ENCODE measurements at regions not wholly inside any gene's neighbourhood (a gene's known extent, or its start where the extent isn't known, plus 50 kb on each side); places are given as distances from the start of the nearest gene placed in this dataset.
A peak's percentile ranks its signal among the peaks of the same experiment; 100 is the strongest.

DNA sequence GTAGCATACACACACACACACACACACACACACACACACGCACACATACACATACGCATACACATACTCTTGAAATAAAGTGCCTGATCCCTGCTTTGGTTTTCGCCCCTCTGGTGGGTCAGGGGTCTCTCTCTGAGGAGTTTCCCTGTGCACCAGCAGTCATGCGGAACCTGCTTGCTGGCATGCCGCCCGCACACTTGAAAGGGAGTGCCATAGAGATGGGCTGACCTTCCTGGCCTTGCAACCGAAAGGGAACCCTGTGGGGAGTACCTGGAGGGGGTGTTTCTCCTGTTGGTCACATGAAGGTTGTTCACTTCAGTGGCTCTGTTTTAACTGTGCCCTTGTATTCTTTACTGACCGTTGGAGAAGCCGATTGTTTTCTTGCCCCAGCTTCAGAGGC is 752.3 kb downstream of the NR2F2 start:
- DNase-seq (ENCODE audit: extremely low read depth in 1 of 11, low read depth in 9 of 11, low spot score in 4 of 11): peak in 7 of 11 donors; percentile 66 to 80 (median 71)

DNA sequence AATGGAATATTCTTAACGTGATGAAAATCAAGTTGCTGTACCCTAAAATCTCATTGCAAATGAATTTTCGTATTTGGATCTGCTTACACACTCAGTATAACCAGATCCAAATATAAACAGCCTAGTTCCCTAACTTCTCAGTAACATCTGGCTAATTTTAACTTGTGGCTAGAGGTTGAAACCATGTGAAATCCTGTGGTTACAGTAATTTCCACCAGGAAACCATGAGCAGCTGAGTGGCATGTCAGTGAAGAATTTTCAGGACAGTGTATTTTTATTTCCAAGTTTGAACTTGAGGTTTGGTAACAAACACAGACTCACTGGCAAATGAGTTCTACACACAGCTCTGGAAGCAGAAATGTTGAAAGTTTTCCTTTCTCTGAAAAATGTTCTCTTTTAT is 754.1 kb downstream of the NR2F2 start:
- DNase-seq (ENCODE audit: extremely low read depth in 1 of 11, low read depth in 9 of 11, low spot score in 4 of 11): no peak

DNA sequence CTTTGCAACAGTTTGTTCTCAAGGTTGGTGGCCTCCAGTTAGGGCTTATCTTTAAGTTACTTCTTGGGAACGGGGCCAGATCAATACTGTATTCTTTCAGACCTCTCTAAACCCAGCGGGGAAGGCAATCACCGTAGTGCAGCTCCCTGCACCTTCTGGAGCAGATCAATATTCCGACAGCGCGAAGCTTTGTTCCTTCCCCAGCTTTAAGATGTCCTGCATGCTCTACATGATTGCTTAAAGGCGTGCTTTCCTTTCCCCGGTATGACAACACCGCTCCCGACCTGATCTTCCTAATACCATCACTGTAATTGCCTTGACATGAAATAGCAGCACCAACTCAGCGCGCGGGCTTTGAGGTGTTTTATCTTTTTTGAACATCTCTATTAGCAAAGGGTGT is 755.2 kb downstream of the NR2F2 start:
- no peak for DNase-seq (ENCODE audit: extremely low read depth in 1 of 11, low read depth in 9 of 11, low spot score in 4 of 11)

DNA sequence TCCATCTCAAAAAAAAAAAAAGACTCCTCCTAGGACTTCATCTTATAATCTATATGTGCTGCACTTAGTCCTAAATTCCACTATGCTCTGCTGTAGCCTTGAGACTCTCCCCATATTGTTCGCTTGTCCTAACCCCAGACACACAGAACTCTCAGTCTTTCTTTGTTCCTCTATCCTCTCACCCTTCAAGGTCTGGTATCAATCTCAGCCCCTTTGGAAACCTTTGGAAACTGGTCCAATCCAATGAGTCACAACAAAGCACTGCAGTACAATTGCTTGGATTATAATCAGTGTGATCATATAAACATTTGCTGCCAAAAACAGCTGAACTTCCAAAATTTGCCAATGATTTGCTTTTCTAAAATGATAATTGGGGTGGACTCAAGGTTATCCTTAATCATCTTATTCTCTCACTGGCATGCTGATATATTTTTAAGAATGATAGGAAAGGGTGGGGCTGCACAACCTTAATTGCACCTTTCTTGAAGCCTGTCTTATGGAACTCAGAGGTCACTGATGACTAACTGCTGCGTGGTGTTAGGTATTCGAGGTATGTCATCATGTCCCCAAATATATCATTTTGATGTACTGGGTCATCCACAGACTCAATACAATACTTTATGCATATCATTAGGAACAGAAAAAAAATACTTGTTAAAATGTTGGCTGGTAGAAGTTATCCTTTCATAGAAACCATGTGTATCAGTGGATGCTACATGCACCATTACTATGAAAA is 756.7 kb downstream of the NR2F2 start:
- DNase-seq (ENCODE audit: extremely low read depth in 1 of 11, low read depth in 9 of 11, low spot score in 4 of 11): no peak

DNA sequence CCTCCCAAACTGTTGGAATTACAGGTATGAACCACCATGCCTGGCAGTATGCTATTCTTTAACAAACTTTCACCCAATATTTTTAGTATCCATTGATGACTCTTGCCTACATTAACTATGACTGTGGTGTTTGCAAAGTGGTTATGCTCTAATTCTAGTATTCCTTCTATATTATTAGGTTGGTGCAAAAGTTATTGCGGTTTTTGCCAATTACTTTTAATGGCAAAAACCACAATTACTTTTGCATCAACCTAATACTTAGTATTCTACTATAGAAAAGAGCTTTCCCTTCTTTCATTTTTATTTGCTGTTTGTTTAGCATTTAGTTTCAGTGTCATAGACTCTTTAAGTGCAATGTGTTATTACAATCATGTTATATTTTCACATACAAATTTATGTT is 760.6 kb downstream of the NR2F2 start:
- no peak for DNase-seq (ENCODE audit: extremely low read depth in 1 of 11, low read depth in 9 of 11, low spot score in 4 of 11)

DNA sequence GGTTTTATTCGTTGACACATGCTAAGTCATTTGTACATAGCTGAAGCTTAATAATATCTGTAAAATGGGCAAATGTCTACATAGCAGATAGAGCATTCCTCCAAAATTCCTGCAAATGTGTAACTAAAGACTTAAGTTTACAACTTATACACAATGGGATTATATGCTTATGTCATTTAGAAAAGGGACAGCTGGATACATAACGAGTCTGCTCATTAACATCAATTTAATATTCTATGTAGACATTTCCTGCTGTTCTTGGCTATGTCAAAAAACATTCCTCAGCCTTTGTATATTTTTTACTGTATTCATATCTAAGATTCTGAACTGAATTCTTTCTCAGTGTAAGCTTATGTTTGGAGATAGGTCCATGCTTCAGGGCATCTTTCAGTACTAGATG is 762.2 kb downstream of the NR2F2 start:
- peak in 1 of 11 donors; percentile 40 for DNase-seq (ENCODE audit: extremely low read depth in 1 of 11, low read depth in 9 of 11, low spot score in 4 of 11)

DNA sequence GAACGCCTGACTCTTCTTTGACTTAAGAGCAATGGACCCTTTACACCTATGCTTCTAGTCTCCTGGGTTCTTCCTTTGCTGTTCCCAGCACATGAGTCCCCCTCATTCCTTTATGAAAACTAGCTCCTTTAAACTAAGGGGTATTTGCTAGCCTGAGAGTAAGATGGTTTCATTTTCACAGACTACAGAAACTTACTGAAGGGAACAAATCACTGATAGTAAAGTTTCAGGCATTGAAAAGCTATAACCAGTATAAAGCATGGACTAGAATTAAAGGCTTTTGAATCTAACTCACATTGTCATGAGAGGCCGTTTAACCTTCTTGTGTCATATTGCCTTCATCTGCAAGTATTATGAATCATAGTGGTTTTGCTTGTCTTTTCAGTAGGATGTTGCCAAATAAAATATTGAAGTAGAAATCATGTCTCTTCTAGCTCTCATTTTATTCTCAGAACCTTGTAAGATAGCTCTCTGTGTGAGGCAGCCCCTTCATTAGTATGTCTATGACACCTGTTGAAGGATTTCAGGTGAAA is 765.9 kb downstream of the NR2F2 start:
- DNase-seq (ENCODE audit: extremely low read depth in 1 of 11, low read depth in 9 of 11, low spot score in 4 of 11): no peak

DNA sequence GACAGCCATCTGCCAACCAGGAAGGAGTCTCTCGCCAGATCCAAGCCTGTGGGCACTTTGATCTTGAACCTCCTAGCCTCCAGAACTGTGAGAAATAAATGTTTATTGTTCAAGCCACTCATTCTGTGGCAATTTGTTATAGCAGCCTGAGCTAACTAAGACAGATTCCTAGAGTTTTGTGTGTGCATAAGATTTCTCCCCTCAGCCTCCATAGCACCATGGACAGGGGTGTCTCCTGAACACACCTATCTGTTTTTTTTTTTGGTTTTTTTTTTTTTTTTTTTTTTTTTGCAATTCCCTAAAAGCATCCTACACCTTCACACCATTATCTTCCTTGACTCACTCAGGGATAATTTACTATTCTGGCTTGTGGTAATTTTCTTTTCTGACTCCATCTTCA is 768.5 kb downstream of the NR2F2 start:
- no peak for DNase-seq (ENCODE audit: extremely low read depth in 1 of 11, low read depth in 9 of 11, low spot score in 4 of 11)

DNA sequence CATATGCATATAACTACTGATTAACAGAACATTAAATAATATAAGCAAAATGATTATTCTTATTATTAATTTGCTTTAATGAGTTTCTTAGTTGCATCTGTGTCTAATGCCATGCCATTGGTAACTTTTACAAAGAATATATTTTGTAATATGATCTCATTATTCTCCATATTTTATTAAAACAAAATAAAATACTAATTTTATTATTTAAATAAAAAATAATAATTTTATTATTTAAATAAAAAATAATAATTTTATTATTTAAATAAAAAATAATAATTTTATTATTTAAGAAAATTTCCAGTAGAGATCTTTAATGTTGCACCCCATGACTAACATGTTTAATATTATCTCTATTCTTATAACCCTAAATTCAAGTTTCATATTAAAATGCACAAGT is 771.1 kb downstream of the NR2F2 start:
- DNase-seq (ENCODE audit: extremely low read depth in 1 of 11, low read depth in 9 of 11, low spot score in 4 of 11): no peak

DNA sequence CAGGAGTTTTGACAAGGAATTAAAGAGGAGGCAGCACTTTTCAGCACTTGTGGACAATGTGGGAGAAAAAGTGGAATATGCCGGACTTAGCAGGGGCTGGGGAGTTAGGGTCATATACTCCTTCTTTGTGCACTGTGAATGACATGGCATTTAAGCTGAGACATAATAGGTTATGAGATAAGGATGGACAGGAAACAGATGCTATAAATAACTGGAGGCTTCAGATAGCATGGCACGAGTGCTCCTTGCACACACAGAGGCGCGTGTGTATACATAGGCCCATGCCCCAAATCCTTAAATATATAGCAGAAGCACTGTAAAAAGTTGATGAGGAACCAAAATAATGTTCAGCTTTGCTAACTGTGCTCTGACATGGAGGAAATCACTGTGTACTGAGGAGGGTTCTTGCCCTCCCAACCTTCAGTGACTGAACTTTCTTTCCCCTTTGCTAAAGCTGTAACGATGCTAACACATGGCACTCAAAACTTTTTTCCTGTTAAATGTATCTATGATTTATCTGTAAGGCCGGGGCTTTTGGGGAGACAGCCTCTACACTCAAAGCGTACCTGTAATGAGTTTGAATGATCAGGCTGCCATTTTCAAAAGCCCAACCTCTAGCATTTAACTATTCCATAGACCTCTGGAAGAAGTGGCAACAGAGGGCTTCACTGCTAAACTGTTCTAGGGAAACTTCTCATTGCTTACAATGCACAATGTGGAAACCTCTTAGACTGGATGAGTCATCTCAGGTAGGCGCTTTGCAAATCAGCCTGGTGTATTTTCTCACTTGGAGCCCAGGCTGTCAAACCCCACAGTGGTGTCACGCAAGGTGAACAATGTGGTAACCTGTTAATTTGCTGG is 784.6 kb downstream of the NR2F2 start:
- DNase-seq (ENCODE audit: extremely low read depth in 1 of 11, low read depth in 9 of 11, low spot score in 4 of 11): no peak

DNA sequence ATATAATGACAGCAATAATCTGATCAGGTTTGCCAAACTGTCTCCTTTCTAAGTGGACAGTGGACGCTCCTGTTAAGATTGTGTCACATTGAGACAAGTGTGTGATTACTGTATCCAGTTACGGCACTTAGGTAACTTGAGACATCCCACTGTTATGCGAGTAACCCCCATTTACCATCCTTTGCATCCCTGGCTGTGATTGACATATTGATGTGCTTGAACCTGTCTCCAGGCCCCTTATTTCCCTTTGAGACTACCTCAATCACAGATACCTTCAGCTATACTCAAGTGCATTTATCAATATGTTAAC is 785.2 kb downstream of the NR2F2 start:
- peak in 1 of 11 donors; percentile 15 for DNase-seq (ENCODE audit: extremely low read depth in 1 of 11, low read depth in 9 of 11, low spot score in 4 of 11)

DNA sequence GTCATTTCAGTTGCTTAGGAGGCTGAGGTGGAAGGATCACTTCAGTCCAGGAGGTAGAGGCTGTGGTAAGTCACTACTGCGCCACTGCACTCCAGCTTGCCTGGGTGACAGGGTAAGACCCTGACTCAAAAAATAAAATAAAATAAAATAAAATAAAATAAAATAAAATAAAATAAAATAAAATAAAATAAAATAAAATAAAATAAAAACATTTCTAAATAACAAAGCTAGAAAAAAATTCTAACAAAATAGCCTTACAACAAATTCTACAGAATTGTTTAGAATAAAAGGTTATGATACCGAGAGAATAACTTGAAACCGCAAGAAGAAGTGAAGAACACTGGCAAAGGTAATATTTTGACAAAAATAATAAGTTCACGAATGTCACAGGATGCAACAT is 794.3 kb downstream of the NR2F2 start:
- no peak for DNase-seq (ENCODE audit: extremely low read depth in 1 of 11, low read depth in 9 of 11, low spot score in 4 of 11)

DNA sequence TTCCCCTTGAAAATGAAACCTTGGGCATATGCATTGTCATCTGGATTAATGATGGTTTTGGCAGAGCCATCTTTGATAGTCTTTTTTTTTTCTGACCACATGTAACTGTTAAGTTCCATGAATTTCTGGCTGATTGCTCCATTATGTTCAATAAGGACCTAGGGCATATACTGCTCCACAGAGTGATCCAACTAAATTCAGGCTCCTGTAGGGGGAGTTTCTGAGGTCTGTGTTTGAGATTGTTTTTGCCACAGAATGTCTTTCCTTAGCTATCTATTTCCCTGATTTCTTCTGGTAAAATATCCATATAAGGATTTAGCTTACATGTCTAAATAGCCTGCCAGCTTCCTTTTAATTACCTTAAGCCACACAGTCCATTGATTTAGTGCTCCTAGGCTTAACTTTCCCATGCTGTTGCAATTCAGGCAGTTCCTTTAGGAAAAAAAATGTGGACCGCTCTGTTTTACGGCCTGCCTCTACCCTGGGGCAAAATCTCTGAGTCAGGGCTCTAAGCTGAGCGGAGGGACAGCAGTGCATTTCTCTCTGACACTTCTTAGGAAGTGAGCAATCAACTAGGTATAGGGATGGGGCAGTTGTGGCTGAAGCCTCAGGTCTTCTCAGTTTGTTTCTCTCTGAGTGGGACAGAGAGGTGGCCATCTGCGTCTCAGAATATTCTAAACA is 796.2 kb downstream of the NR2F2 start:
- DNase-seq (ENCODE audit: extremely low read depth in 1 of 11, low read depth in 9 of 11, low spot score in 4 of 11): no peak

DNA sequence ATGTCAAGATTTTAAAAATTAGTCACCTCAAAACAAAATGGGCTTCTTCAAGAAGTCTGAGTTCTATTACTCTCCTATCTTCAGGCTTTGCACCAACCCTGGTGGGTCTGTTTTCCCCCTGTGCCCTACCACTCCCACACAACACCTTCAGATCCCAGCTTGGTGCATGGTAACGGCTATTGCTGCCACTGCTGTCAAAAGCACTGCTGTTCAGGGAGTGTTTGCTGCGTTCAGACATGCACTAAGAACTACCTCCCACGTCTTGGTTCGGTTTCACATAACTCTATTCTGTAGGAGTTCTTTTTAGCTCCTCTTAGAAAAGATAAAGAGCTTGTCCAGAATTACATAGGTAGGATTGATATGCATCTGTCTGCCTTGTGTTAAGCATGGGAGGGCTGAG is 799.2 kb downstream of the NR2F2 start:
- DNase-seq (ENCODE audit: extremely low read depth in 1 of 11, low read depth in 9 of 11, low spot score in 4 of 11): peak in 4 of 11 donors; percentile 24 to 28 (median 26)

DNA sequence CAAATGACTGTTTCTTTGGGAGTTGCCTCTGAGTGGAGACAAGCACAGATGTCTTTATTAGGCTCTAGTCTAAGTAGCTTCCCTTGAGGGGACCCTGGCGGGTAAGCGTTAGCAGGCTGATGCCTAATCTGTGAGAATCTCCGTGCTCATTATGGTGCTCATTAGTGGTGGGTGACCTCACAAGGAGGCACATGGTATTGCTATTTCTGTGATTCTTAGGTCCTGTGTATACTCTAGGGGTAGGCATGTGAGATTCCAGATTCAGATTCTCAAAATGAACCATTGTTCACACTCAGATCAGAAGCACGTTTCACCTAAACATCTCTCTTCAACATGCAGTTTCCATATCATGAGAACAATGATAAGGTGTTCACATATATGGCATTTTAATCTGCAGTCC is 809.7 kb downstream of the NR2F2 start:
- DNase-seq (ENCODE audit: extremely low read depth in 1 of 11, low read depth in 9 of 11, low spot score in 4 of 11): no peak

DNA sequence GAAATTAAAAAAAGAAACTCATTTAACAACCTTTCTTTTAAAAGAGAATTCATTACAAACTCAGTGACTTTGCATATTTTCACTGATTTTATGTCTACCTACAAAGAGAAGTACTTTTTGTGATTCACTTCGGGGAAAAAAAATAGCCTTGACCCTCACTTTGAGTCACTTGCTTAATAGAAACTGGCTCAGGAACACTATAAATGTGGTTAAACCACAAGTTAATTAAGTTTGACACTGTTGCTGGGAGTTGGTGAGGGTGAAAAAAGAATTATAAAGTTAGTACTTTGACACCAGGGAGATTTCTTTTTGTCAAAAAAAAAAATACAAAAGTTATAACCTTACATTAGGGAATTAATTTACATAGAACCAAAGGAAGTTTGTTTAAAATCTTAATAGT is 810.9 kb downstream of the NR2F2 start:
- DNase-seq (ENCODE audit: extremely low read depth in 1 of 11, low read depth in 9 of 11, low spot score in 4 of 11): no peak

DNA sequence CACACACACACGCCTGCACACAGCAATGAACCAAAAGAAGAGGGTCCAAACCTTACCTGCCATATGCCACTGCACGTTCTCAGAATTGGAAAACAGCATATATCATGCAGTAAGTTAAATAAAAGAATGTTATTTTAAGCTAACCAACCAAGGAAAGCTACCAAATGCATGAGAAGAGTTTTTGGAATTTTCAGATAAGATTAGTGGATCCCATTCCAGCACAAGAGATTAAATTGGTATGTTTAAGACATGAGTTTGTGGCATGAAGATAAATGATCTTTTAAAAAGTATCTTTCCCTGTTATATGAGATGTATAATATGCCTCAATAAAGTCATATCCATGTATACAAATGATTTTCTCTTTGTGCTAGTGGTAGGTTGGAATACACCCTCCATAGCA is 811.4 kb downstream of the NR2F2 start:
- DNase-seq (ENCODE audit: extremely low read depth in 1 of 11, low read depth in 9 of 11, low spot score in 4 of 11): no peak

DNA sequence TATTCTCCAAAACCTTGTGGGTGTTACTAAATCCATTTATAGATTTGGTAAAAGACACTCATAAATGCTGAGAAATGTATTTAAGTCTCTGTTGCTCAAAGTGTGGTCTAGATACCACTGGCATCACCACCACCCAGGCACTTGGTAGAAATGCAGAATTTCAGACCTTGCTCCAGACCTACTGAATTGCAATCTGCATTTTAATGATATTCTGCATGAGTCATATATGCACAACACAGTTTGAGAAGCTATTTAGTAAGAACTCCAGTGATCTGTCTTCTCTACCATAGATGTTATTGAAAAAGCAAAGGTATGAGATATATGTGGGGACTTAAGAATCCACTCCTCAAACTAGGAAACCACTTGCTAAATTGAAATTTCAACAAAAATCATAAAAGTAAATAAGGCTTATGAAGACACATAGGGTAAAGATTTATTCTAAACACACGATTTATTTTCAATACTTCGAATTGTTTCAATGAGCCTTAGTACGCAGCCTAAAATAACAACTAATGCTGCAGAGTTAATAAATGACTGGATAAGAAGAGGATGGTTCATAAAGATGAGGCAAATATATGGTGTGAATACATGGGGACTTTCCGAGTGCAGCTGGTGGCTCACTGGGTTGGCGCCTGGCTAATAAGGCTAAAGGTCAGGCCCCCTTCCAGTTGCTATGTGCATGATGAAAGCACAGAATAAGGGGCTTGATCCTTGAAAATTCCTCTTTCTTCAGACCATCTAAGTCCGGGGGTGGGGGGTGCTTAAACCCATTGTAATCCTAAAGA is 813.3 kb downstream of the NR2F2 start:
- no peak for DNase-seq (ENCODE audit: extremely low read depth in 1 of 11, low read depth in 9 of 11, low spot score in 4 of 11)

DNA sequence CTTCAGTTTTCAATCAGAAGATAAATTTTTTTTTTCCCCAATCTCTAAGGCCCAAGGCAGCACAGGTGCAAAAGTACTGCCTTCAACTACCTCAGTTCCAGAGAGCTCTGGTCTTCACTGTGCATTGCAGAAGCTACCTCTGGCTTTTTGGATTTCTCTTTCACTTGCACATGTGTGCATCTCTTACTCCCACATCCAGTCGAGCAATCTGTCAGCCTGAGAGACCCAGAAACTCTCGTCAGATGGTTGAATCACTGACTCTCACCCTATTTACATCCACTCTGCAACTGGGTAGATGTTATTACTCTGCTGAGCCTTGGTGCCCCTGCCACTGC is 813.8 kb downstream of the NR2F2 start:
- no peak for DNase-seq (ENCODE audit: extremely low read depth in 1 of 11, low read depth in 9 of 11, low spot score in 4 of 11)

Data from renal cortex interstitium (tissue), 11 donors.